ENCODE measurements at regions not wholly inside any gene's neighbourhood (a gene's known extent, or its start where the extent isn't known, plus 50 kb on each side); places are given as distances from the start of the nearest gene placed in this dataset.
"Not testable (repeated sequence)": the region's sequence is repeated elsewhere in the genome, so short reads cannot be mapped to it uniquely, and the experiment has no call there.

- TF ChIP-seq, protein P1, sequence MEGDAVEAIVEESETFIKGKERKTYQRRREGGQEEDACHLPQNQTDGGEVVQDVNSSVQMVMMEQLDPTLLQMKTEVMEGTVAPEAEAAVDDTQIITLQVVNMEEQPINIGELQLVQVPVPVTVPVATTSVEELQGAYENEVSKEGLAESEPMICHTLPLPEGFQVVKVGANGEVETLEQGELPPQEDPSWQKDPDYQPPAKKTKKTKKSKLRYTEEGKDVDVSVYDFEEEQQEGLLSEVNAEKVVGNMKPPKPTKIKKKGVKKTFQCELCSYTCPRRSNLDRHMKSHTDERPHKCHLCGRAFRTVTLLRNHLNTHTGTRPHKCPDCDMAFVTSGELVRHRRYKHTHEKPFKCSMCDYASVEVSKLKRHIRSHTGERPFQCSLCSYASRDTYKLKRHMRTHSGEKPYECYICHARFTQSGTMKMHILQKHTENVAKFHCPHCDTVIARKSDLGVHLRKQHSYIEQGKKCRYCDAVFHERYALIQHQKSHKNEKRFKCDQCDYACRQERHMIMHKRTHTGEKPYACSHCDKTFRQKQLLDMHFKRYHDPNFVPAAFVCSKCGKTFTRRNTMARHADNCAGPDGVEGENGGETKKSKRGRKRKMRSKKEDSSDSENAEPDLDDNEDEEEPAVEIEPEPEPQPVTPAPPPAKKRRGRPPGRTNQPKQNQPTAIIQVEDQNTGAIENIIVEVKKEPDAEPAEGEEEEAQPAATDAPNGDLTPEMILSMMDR (IDR thresholded peaks at IDR 0.05; ENCODE audit: low read depth, low read length), result no peak
- no peak for DNase-seq (ENCODE audit: low read depth in 2 of 2)
- no peak overlapping the region for H3K4me3 ChIP-seq (replicated peaks in 1 of 2; ENCODE audit: low read depth in 2 of 2, low read length in 2 of 2)
Measured at GRCh38 chr5:107724642-107725041, 53.9 kb upstream of the EFNA5 start.

- not testable (repeated sequence) for H3K4me3 ChIP-seq (replicated peaks in 1 of 2; ENCODE audit: low read depth in 2 of 2, low read length in 2 of 2); DNase-seq (ENCODE audit: low read depth in 2 of 2)
Measured at GRCh38 chr5:107721241-107721640, 50.5 kb upstream of the EFNA5 start.

All from cardiac fibroblast (primary cell).